ENCODE measurements at regions not wholly inside any gene's neighbourhood (a gene's known extent, or its start where the extent isn't known, plus 50 kb on each side); places are given as distances from the start of the nearest gene placed in this dataset.
"Not testable (repeated sequence)": the region's sequence is repeated elsewhere in the genome, so short reads cannot be mapped to it uniquely, and the experiment has no call there.

GRCh38 chr1:4175566-4176405, 275.7 kb upstream of the C1orf174 start:
- no peak for DNase-seq

- no peak for DNase-seq
Measured at GRCh38 chr1:4176841-4177240, 276.8 kb upstream of the C1orf174 start.

- no peak for DNase-seq
Measured at GRCh38 chr1:4177425-4178150, 277.5 kb upstream of the C1orf174 start.

GRCh38 chr1:4178501-4179113, 278.5 kb upstream of the C1orf174 start:
- DNase-seq: no peak

- DNase-seq: no peak
Measured at GRCh38 chr1:4179914-4180735, 280.1 kb upstream of the C1orf174 start.

GRCh38 chr1:4186486-4186885, 286.4 kb upstream of the C1orf174 start:
- DNase-seq: not testable (repeated sequence)

- no peak for DNase-seq
Measured at GRCh38 chr1:4203501-4203900, 303.4 kb upstream of the C1orf174 start.

- no peak for DNase-seq
Measured at GRCh38 chr1:4207183-4207582, 307.1 kb upstream of the C1orf174 start.

- no peak for DNase-seq
Measured at GRCh38 chr1:4207842-4208692, 308.0 kb upstream of the C1orf174 start.

GRCh38 chr1:4210043-4210442, 310.0 kb upstream of the C1orf174 start:
- no peak for DNase-seq

- DNase-seq: no peak
Measured at GRCh38 chr1:4212796-4213195, 312.7 kb upstream of the C1orf174 start.

GRCh38 chr1:4213366-4213973, 313.4 kb upstream of the C1orf174 start:
- DNase-seq: no peak

GRCh38 chr1:4214826-4215225, 314.8 kb upstream of the C1orf174 start:
- DNase-seq: no peak

GRCh38 chr1:4215391-4215790, 315.3 kb upstream of the C1orf174 start:
- no peak for DNase-seq

GRCh38 chr1:4216231-4216630, 316.2 kb upstream of the C1orf174 start:
- no peak for DNase-seq

GRCh38 chr1:4218619-4219018, 318.5 kb upstream of the C1orf174 start:
- DNase-seq: no peak

- no peak for DNase-seq
Measured at GRCh38 chr1:4219111-4219510, 319.0 kb upstream of the C1orf174 start.

GRCh38 chr1:4219826-4220225, 319.8 kb upstream of the C1orf174 start:
- no peak for DNase-seq

- DNase-seq: no peak
Measured at GRCh38 chr1:4220362-4220761, 320.3 kb upstream of the C1orf174 start.

- no peak for DNase-seq
Measured at GRCh38 chr1:4221107-4221506, 321.0 kb upstream of the C1orf174 start.

GRCh38 chr1:4224684-4225467, 324.8 kb upstream of the C1orf174 start:
- DNase-seq: no peak
